NT2/D1 (cell line): ENCODE measurements at regions not wholly inside any gene's neighbourhood (a gene's known extent, or its start where the extent isn't known, plus 50 kb on each side); places are given as distances from the start of the nearest gene placed in this dataset.

Experiments
- SUZ12 ChIP-seq: IDR thresholded peaks from 2 replicates; pipeline ENCODE4 v1.6.1; 2011; ENCODE audit not compliant: insufficient read length, insufficient read depth; ENCODE audit errors: extremely low read depth
- YY1 ChIP-seq: IDR thresholded peaks from 2 replicates; pipeline ENCODE4 v1.6.1; 2011; ENCODE audit not compliant: insufficient read length, insufficient read depth
- ZNF274 ChIP-seq: IDR thresholded peaks from 2 replicates; pipeline ENCODE4 v1.6.1; 2011; ENCODE audit warnings: mild to moderate bottlenecking, low read depth, low read length

DNA sequence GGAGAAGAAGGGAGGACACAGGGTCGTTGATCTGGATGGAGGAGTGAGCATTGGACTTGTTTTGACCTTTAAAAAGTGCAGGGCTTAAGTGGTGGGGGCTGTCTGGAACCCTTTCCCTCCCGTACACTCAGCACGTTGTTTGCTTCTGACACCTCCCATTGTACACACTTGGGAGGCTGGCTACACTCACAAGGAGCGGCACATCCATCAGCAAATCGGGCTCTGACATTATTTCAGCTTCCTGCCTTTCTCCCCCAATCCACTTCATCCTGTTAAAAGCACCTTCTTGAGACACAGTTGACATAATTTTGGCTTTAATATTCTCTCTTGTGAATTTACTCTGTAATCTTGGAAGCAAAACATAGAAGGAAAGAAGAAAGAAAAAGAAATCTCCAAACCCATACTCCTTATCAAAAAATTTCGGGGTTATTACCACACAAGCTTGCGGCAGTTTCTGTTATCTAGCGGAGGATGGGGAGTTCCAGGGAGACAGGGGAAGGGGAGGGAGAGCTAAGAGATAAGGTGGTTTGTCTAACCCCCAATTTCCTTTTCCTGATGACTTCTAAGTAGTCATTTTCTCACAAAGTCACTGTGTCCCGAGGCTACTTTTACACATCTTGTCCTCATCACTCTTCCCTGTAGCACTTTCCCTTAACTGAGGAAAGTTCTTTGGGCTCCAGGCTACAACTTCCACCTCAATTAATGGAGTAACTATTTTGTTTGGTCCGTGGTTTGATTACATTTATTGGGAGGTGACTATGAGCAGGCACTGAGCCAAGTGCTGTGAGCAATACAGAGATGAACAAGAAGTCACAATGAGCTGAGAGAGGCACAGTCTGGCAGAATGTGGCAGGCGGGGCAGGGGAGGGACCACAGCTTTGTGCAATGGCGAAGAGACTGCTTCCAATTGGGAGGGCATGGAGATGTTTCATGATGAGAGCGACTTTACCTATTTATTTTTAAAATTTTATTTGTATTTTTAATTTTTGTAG, 240.1 kb upstream of the MEX3C start:
- TF ChIP-seq YY1 (no peak), SUZ12 (no peak), ZNF274 (no peak)
